K562 (cell line): ENCODE measurements at regions not wholly inside any gene's neighbourhood (a gene's known extent, or its start where the extent isn't known, plus 50 kb on each side); places are given as distances from the start of the nearest gene placed in this dataset.

Experiments
- ATAC-seq: fragments of 200-7000 bp; cut with Tn5 transposase; 3 replicates; pipeline ENCODE4 v1.9.1; 2020; ENCODE audit warnings: moderate library complexity
- BruUV-seq: library from RNA; stranded (reverse); fragments of 400-500 nt; replicated peaks from 2 replicates; lab custom pipeline; 2021; lab: Mats Ljungman, UMichigan
- CTCF ChIA-PET: fragments of 300-600 bp; formaldehyde crosslinking; extraction: SDS; loops from one replicate; lab custom pipeline; 2021; ENCODE audit warnings: low intra/inter-chr PET ratio; lab: Yijun Ruan, JAX
- POLR2A ChIA-PET: fragments of 300-600, 350-650 bp; sonication (Branson Sonifier 250); formaldehyde crosslinking; extraction: SDS; loops from one replicate; lab custom pipeline; 2021; ENCODE audit warnings: antibody characterized with exemption, inconsistent platforms; lab: Yijun Ruan, JAX
- DNase-seq, 4 experiments: peaks; one replicate each; pipeline versions ENCODE4 v3.0.0 to v3.0.0-alpha.2; 2011 to 2018; ENCODE audit warnings: low spot score in 3 of 4, mixed read lengths in 3 of 4; ENCODE audit errors: extremely low read depth in 1 of 4
- FAIRE-seq: peaks from 2 replicates; lab custom pipeline; 2011; peaks lifted over from hg19 to GRCh38; lab: Jason Lieb, UNC
- H2AFZ ChIP-seq: 2 replicates; pipeline ENCODE4 v1.6.0; 2011; ENCODE audit warnings: low read depth, low read length, control low read depth, inconsistent platforms
- H3K27ac ChIP-seq: fragments of 200-600 bp; 3 replicates; pipeline ENCODE4 v1.8.0; 2011; ENCODE audit warnings: low read depth, mild to moderate bottlenecking, control low read depth, inconsistent platforms, low read length, moderate library complexity, mixed read lengths; ENCODE audit errors: extremely low read depth
- H3K27me3 ChIP-seq, 2 experiments: fragments of 300-600 bp in 1 of 2; 2 replicates in 1 of 2; 3 replicates in 1 of 2; pipeline versions ENCODE4 v1.6.0 to v1.8.0; 2011; ENCODE audit warnings: inconsistent platforms in 2 of 2, low read length in 2 of 2, mild to moderate bottlenecking in 1 of 2, mixed read lengths in 1 of 2, moderate library complexity in 1 of 2; ENCODE audit not compliant: control insufficient read depth in 2 of 2, insufficient read depth in 2 of 2
- H3K36me3 ChIP-seq: fragments of 300-600 bp; 3 replicates; pipeline ENCODE4 v1.8.0; 2011; ENCODE audit warnings: mild to moderate bottlenecking, low read length, inconsistent platforms; ENCODE audit not compliant: control insufficient read depth, insufficient read depth
- H3K4me1 ChIP-seq, 2 experiments: fragments of 200-600 bp in 1 of 2; replicated peaks in 1 of 2; 2 replicates in 1 of 2; 3 replicates in 1 of 2; pipeline versions ENCODE4 v1.5.1 to v1.8.0; 2011; ENCODE audit warnings: inconsistent platforms in 2 of 2, low read length in 2 of 2, mild to moderate bottlenecking in 1 of 2, mixed read lengths in 1 of 2, moderate library complexity in 1 of 2; ENCODE audit not compliant: control insufficient read depth in 2 of 2, insufficient read depth in 2 of 2
- H3K4me2 ChIP-seq: 2 replicates; pipeline ENCODE4 v1.6.1; 2011; ENCODE audit warnings: low read length, control low read depth, inconsistent platforms, mixed read lengths; ENCODE audit not compliant: insufficient read depth
- H3K4me3 ChIP-seq: fragments of 200-600 bp; sonication (generic), shearing (Covaris generic); 2 replicates; pipeline ENCODE4 v1.5.1; 2016; ENCODE audit warnings: control low read depth, inconsistent platforms
- H3K79me2 ChIP-seq: fragments of 200-600 bp; 3 replicates; pipeline ENCODE4 v1.8.0; 2011; ENCODE audit warnings: low read length, inconsistent platforms; ENCODE audit not compliant: control insufficient read depth, insufficient read depth
- H3K9ac ChIP-seq, 2 experiments: 2 replicates each; pipeline versions ENCODE4 v1.6.0 to v1.6.1; 2011; ENCODE audit warnings: low read depth in 2 of 2, low read length in 2 of 2, control low read depth in 1 of 2, inconsistent platforms in 1 of 2, mild to moderate bottlenecking in 1 of 2, mixed read lengths in 1 of 2; ENCODE audit not compliant: insufficient read depth in 1 of 2
- H3K9me1 ChIP-seq: one replicate; pipeline ENCODE4 v1.6.0; 2011; ENCODE audit warnings: inconsistent platforms, mild to moderate bottlenecking, low read length, moderate library complexity; ENCODE audit not compliant: control insufficient read depth, insufficient read depth
- H3K9me3 ChIP-seq: replicated peaks from 2 replicates; pipeline ENCODE4 v1.5.1; 2011; ENCODE audit warnings: low read depth, low read length, inconsistent platforms; ENCODE audit not compliant: control insufficient read depth, insufficient read depth
- H4K20me1 ChIP-seq: replicated peaks from 2 replicates; pipeline ENCODE4 v1.6.1; 2011; ENCODE audit warnings: low read length, inconsistent platforms, mixed read lengths; ENCODE audit not compliant: control insufficient read depth, insufficient read depth
- EP400 ChIP-seq: fragments of 450-650 bp; IDR thresholded peaks from 2 replicates; pipeline ENCODE4 v1.6.1; 2017; ENCODE audit warnings: antibody characterized with exemption, mild to moderate bottlenecking, moderate library complexity
- FOSL1 ChIP-seq: fragments of 200-800 bp; sonication (Bioruptor generic); conservative IDR thresholded peaks from 2 replicates; pipeline ENCODE4 v1.6.1; 2016; ENCODE audit warnings: missing genetic modification characterization, missing compliant biosample characterization
- HMGN3 ChIP-seq: IDR thresholded peaks from 2 replicates; pipeline ENCODE4 v1.6.1; 2011; ENCODE audit warnings: borderline replicate concordance, low read depth, mild to moderate bottlenecking, mixed read lengths, low read length; ENCODE audit not compliant: insufficient read length; ENCODE audit errors: extremely low read depth
- RBM25 ChIP-seq: fragments of 200-400 bp; formaldehyde crosslinking; IDR thresholded peaks from 2 replicates; pipeline ENCODE4 v1.6.1; 2018; ENCODE audit warnings: low read length, low read depth, moderate library complexity; ENCODE audit not compliant: severe bottlenecking
- RFX5 ChIP-seq: IDR thresholded peaks from 2 replicates; pipeline ENCODE4 v1.6.1; 2011; ENCODE audit warnings: low read depth, mild to moderate bottlenecking, improper control_type of control experiment, low read length
- ZC3H8 ChIP-seq: fragments of 450-650 bp; IDR thresholded peaks from 2 replicates; pipeline ENCODE4 v1.6.1; 2017
- ZNF143 ChIP-seq: sonication (generic); formaldehyde crosslinking; IDR thresholded peaks from 2 replicates; pipeline ENCODE4 v1.9.0; 2022; ENCODE audit warnings: mild to moderate bottlenecking, missing genetic modification reagents
- ZNF24 ChIP-seq: fragments of 450-650 bp; IDR thresholded peaks from 2 replicates; pipeline ENCODE4 v1.6.1; 2016
- WGBS: fragments of 100-300 bp; shearing (Covaris generic); methylation state at CpG from one replicate; pipeline ENCODE4 v1.1.6; 2016; ENCODE audit warnings: low coverage, mixed read lengths; ENCODE audit not compliant: insufficient coverage; ENCODE audit errors: missing lambda C conversion rate; 5-methylcytosine and 5-hydroxymethylcytosine counted together
- in situ Hi-C: fragments of 300-500 bp; cut with MboI; formaldehyde crosslinking; loops from 4 replicates; pipeline ENCODE4 v1.15.0; 2018; ENCODE audit warnings: inconsistent platforms, mixed read lengths
- intact Hi-C: fragments of 100-400 bp; cut with micrococcal nuclease; formaldehyde crosslinking; loops from 2 replicates; pipeline ENCODE4 v1.14.2; 2022
- TF ChIP-seq, protein P1 (sequence below), 2 experiments: fragments of 450-650 bp in 1 of 2; sonication (generic) in 1 of 2; formaldehyde crosslinking in 1 of 2; IDR thresholded peaks; 2 replicates each; pipeline versions ENCODE4 v1.7.1 to v1.9.0; 2016 to 2022; ENCODE audit warnings: inconsistent platforms in 1 of 2, mild to moderate bottlenecking in 1 of 2, missing genetic modification reagents in 1 of 2
- TF ChIP-seq, protein P2 (sequence below): fragments of 250-450 bp; sonication (Bioruptor Pico); IDR thresholded peaks from 2 replicates; pipeline ENCODE4 v1.8.0; 2021; ENCODE audit warnings: borderline replicate concordance, mild to moderate bottlenecking, moderate library complexity; ENCODE audit not compliant: poor library complexity, severe bottlenecking
- TF ChIP-seq, protein P3 (sequence below): fragments of 250-450 bp; sonication (Bioruptor Pico); IDR thresholded peaks from 2 replicates; pipeline ENCODE4 v1.8.0; 2021; ENCODE audit warnings: moderate library complexity, mild to moderate bottlenecking, inconsistent platforms

DNA sequence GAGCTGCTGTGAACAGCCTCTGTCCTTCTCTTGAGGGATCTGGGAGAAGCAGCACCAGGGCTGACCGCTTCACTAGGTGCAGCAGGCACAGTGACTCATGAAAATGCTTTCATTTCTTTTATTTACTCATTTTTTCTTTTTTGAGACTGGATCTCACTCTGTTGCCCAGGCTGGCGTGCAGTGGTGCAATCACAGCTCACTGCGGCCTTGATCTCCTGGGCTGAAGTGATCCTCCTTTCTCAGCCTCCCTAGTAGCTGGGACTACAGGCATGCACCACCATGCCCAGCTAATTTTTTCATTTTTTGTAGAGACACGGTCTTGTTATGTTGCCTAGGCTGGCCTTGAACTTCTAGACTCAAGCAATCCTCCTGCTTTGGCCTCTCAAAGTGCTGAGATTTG is 216.8 kb upstream of the EEF2KMT start:
- Histone ChIP-seq H3K9me1 (no peaks in the 10 kb centered on the region), H3K4me1 (no peaks in the 10 kb centered on the region), H3K36me3 (no peaks in the 10 kb centered on the region), H4K20me1 (0 out of 2 replicates have a peak, but pooled peaks cover 8% of the 10 kb centered on the region), H3K9ac (no peak overlapping the region), H3K27me3 (no peaks in the 10 kb centered on the region), H3K27ac (no peak overlapping the region), H3K4me3 (no peak overlapping the region), H3K79me2 (no peaks in the 10 kb centered on the region), H3K4me2 (no peak overlapping the region), H3K9me3 (no peaks in the 10 kb centered on the region), H2AFZ (no peak overlapping the region)
- 0% methylated on average over 4 of the region's 4 CpGs for WGBS
- in situ Hi-C loops (no loop called here), intact Hi-C loops (no loop called here)
- ATAC-seq (no peak), DNase-seq (no peak), FAIRE-seq (no peak)
- BruUV-seq: no TSS peak
- CTCF ChIA-PET: no interaction called here
- POLR2A ChIA-PET: no interaction called here
- TF ChIP-seq EP400 (no peak), FOSL1 (tag) (no peak), ZNF143 (CRISPR knock-in tag) (no peak), RFX5 (no peak), RBM25 (no peak), ZNF24 (no peak), ZC3H8 (no peak), HMGN3 (no peak)
- TF ChIP-seq, protein P1, sequence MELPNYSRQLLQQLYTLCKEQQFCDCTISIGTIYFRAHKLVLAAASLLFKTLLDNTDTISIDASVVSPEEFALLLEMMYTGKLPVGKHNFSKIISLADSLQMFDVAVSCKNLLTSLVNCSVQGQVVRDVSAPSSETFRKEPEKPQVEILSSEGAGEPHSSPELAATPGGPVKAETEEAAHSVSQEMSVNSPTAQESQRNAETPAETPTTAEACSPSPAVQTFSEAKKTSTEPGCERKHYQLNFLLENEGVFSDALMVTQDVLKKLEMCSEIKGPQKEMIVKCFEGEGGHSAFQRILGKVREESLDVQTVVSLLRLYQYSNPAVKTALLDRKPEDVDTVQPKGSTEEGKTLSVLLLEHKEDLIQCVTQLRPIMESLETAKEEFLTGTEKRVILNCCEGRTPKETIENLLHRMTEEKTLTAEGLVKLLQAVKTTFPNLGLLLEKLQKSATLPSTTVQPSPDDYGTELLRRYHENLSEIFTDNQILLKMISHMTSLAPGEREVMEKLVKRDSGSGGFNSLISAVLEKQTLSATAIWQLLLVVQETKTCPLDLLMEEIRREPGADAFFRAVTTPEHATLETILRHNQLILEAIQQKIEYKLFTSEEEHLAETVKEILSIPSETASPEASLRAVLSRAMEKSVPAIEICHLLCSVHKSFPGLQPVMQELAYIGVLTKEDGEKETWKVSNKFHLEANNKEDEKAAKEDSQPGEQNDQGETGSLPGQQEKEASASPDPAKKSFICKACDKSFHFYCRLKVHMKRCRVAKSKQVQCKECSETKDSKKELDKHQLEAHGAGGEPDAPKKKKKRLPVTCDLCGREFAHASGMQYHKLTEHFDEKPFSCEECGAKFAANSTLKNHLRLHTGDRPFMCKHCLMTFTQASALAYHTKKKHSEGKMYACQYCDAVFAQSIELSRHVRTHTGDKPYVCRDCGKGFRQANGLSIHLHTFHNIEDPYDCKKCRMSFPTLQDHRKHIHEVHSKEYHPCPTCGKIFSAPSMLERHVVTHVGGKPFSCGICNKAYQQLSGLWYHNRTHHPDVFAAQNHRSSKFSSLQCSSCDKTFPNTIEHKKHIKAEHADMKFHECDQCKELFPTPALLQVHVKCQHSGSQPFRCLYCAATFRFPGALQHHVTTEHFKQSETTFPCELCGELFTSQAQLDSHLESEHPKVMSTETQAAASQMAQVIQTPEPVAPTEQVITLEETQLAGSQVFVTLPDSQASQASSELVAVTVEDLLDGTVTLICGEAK (IDR thresholded peaks at IDR 0.05): no peak
- TF ChIP-seq, protein P1 (CRISPR knock-in tag; IDR thresholded peaks at IDR 0.05): no peak
- TF ChIP-seq, protein P2, sequence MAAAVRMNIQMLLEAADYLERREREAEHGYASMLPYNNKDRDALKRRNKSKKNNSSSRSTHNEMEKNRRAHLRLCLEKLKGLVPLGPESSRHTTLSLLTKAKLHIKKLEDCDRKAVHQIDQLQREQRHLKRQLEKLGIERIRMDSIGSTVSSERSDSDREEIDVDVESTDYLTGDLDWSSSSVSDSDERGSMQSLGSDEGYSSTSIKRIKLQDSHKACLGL (CRISPR knock-in tag): no peak
- TF ChIP-seq, protein P3, sequence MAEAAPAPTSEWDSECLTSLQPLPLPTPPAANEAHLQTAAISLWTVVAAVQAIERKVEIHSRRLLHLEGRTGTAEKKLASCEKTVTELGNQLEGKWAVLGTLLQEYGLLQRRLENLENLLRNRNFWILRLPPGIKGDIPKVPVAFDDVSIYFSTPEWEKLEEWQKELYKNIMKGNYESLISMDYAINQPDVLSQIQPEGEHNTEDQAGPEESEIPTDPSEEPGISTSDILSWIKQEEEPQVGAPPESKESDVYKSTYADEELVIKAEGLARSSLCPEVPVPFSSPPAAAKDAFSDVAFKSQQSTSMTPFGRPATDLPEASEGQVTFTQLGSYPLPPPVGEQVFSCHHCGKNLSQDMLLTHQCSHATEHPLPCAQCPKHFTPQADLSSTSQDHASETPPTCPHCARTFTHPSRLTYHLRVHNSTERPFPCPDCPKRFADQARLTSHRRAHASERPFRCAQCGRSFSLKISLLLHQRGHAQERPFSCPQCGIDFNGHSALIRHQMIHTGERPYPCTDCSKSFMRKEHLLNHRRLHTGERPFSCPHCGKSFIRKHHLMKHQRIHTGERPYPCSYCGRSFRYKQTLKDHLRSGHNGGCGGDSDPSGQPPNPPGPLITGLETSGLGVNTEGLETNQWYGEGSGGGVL: no peak
